ENCODE measurements at regions not wholly inside any gene's neighbourhood (a gene's known extent, or its start where the extent isn't known, plus 50 kb on each side); places are given as distances from the start of the nearest gene placed in this dataset.

DNA sequence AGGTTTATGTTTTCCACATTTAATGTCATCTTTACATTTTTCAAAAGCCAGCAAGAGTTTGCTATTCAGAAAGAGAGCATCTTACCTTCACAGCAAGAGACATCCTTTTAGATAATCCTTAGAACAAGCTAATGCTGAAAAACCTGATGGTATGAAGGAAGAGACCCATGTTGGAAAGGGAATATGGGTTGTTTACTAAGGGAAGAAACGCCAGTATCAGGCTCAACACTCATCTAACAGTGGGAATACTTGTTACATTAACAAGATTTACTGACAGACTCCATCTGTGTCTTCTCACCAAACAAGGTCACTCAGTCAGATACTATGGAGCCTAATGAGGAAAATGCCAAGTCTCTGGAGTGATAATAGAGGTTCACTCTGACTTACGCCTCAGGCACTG is 1474.1 kb upstream of the SLC39A10 start:
- no peak for DNase-seq (ENCODE audit: low spot score)

DNA sequence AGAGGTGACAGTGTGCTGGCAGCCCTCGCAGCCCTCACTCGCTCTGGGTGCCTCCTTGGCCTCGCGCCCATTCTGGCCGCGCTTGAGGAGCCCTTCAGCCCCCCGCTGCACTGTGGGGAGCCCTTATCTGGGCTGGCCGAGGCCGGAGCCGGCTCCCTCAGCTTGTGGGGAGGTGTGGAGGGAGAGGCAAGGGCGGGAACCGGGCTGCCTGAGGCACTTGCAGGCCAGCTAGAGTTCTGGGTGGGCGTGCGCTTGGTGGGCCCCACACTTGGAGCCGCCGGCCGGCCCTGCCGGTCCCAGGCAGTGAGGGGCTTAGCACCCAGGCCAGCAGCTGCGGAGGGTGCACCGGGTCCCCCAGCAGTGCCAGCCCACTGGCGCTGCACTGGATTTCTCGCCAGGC is 1480.9 kb upstream of the SLC39A10 start:
- TF ChIP-seq, protein P1, sequence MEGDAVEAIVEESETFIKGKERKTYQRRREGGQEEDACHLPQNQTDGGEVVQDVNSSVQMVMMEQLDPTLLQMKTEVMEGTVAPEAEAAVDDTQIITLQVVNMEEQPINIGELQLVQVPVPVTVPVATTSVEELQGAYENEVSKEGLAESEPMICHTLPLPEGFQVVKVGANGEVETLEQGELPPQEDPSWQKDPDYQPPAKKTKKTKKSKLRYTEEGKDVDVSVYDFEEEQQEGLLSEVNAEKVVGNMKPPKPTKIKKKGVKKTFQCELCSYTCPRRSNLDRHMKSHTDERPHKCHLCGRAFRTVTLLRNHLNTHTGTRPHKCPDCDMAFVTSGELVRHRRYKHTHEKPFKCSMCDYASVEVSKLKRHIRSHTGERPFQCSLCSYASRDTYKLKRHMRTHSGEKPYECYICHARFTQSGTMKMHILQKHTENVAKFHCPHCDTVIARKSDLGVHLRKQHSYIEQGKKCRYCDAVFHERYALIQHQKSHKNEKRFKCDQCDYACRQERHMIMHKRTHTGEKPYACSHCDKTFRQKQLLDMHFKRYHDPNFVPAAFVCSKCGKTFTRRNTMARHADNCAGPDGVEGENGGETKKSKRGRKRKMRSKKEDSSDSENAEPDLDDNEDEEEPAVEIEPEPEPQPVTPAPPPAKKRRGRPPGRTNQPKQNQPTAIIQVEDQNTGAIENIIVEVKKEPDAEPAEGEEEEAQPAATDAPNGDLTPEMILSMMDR (IDR thresholded peaks at IDR 0.05) = no peak
- Histone ChIP-seq H3K4me3 (no peak overlapping the region), H3K27ac (no peak overlapping the region)
- DNase-seq (ENCODE audit: low spot score) = no peak

More for the DNA sequence above, 1474.1 kb upstream of the SLC39A10 start:
- TF ChIP-seq, protein P1 (IDR thresholded peaks at IDR 0.05) = no peak
- no peak overlapping the region for H3K4me3 ChIP-seq
- H3K27ac ChIP-seq = no peak overlapping the region

DNA sequence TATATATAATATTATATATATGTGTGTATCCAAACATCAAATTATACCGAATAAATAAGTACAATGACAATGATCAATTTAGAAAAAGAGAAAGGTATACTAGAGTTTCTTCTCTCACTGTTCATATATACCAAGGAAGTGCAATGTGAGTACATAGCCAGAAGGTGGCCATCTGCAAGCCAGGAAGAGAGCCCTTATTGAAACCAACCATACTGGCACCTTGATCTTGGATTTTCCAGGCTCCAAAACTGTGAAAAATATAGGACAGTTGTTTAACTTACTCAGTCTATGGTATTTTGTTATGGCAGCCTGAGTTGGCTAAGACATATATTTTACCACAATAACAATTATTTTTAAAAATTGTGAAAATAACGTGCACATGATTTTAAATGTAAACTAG is 1490.2 kb upstream of the SLC39A10 start:
- no peak overlapping the region for H3K27ac ChIP-seq

DNA sequence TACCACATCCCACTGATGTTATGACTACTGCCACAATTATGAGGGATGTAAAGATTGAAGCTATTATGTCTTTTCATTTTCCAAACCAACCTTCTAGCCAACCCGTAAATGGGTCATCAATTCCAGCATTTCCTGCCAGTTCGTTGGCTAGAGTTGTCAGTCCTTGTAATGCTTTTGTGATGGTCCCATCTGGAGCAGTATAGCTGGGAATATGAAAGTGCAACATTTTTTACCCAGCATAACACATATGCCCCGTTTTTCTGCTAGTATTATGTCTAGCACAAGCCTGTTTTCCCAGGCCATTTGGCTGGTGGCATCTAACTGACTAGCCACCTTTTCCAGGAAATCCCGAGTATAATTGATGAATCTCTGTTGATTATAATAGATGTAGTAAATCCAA is 1501.6 kb upstream of the SLC39A10 start:
- no peak overlapping the region for H3K4me3 ChIP-seq
- no peak for DNase-seq (ENCODE audit: low spot score)
- TF ChIP-seq, protein P1 (IDR thresholded peaks at IDR 0.05) = no peak
- no peak overlapping the region for H3K27ac ChIP-seq

More for the DNA sequence above, 1490.2 kb upstream of the SLC39A10 start:
- H3K4me3 ChIP-seq = no peak overlapping the region
- no peak for DNase-seq (ENCODE audit: low spot score)
- TF ChIP-seq, protein P1 (IDR thresholded peaks at IDR 0.05) = no peak

DNA sequence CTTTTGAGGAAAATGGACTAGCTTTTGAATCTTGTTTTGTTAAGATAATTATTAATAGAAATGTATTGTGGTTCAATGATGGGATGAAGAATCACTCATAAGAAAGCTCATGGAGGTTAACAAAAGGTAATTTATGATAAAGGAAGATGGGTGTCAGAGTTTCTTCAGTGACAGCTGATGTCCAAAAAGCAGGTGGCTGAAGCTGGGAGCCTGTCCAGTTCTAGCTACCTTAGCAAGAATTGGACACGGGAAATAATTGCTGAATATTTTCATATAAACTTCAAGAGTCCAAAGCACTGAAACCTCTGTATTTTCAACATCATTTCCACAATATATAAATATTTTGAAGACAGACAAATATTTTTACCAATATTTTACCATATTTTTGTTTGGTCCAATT is 1505.8 kb upstream of the SLC39A10 start:
- no peak overlapping the region for H3K27ac ChIP-seq
- H3K4me3 ChIP-seq = no peak overlapping the region
- no peak for DNase-seq (ENCODE audit: low spot score)
- TF ChIP-seq, protein P1 (IDR thresholded peaks at IDR 0.05) = no peak

DNA sequence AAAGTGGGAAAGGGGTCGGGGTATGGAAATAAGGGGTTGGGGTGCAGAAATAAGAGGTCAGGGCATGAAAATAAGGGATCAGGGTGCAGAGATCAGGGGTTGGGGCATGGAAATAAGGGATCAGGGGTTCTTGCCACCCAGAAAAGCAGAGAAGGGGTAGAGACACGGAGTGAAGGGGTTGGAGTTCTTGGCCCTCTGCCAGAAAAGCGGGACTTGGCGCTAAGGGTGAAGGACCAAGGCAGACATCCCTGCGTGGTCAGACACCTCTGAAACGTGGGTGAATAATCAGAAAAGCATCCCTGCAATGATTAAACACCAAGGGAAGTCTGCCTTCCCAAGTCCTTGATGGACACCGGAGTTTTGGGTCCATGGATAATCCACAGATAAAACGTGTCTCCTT is 1521.6 kb upstream of the SLC39A10 start:
- TF ChIP-seq, protein P1 (IDR thresholded peaks at IDR 0.05) = no peak
- Histone ChIP-seq H3K27ac (no peak overlapping the region), H3K4me3 (no peak overlapping the region)
- DNase-seq (ENCODE audit: low spot score) = no peak

DNA sequence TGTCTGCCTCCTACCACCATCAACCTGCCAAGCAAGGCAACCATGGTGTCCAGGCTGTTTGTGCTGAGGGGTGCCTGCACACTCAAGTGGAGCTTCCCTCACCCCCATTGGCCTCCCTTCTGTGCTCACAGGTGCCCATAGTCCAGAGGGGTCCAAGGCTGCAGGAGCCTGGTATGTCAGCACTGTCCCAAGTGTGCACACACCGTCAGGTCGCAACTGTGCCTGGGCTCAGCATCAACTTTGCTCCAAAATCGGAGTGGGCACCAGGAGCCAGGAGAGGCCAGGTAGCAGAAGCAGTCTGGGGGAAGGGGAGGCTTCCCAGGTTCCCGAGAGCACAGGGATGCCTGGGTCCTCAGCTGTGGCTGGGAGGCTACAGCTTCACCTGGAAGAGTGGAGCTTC is 1528.2 kb upstream of the SLC39A10 start:
- TF ChIP-seq, protein P1 (IDR thresholded peaks at IDR 0.05) = no peak
- Histone ChIP-seq H3K4me3 (no peak overlapping the region), H3K27ac (no peak overlapping the region)
- no peak for DNase-seq (ENCODE audit: low spot score)
